HepG2 (cell line): ENCODE measurements at regions not wholly inside any gene's neighbourhood (a gene's known extent, or its start where the extent isn't known, plus 50 kb on each side); places are given as distances from the start of the nearest gene placed in this dataset.

Experiments used
- ATAC-seq: fragments of 200-7000 bp; cut with Tn5 transposase; 3 replicates; pipeline ENCODE4 v1.9.1; 2020; ENCODE audit warnings: mild to moderate bottlenecking, moderate library complexity
- BruUV-seq: library from RNA; stranded (reverse); fragments of 400-500 nt; replicated peaks from 2 replicates; lab custom pipeline; 2021; lab: Mats Ljungman, UMichigan
- CTCF ChIA-PET: fragments of 300-600 bp; formaldehyde crosslinking; extraction: SDS; loops from one replicate; lab custom pipeline; 2021; ENCODE audit warnings: low total read pairs, inconsistent platforms, low intra/inter-chr PET ratio; lab: Yijun Ruan, JAX
- POLR2A ChIA-PET: fragments of 350-600 bp; sonication (Branson Sonifier 250); formaldehyde crosslinking; loops from one replicate; lab custom pipeline; 2020; ENCODE audit warnings: antibody characterized with exemption, inconsistent platforms; lab: Yijun Ruan, JAX
- DNase-seq: peaks from one replicate; pipeline ENCODE4 v3.0.0-alpha.2; 2015; ENCODE audit warnings: low spot score
- FAIRE-seq: peaks from 3 replicates; lab custom pipeline; 2011; peaks lifted over from hg19 to GRCh38; lab: Jason Lieb, UNC
- H2AFZ ChIP-seq: one replicate; pipeline ENCODE4 v1.6.1; 2011; ENCODE audit warnings: low read length, inconsistent platforms
- H3K27ac ChIP-seq: fragments of 300-600 bp; 3 replicates; pipeline ENCODE4 v1.8.0; 2011; ENCODE audit warnings: mixed run types, mild to moderate bottlenecking, mixed read lengths, low read length, inconsistent platforms; ENCODE audit not compliant: insufficient read depth; ENCODE audit errors: extremely low read length
- H3K27me3 ChIP-seq, 2 experiments: fragments of 200-600 bp in 1 of 2; 2 replicates in 1 of 2; 3 replicates in 1 of 2; pipeline versions ENCODE4 v1.6.0 to v1.8.0; 2011; ENCODE audit warnings: low read length in 2 of 2, mild to moderate bottlenecking in 2 of 2, moderate library complexity in 2 of 2, inconsistent platforms in 1 of 2; ENCODE audit not compliant: insufficient read depth in 2 of 2, control insufficient read depth in 1 of 2
- H3K36me3 ChIP-seq, 2 experiments: fragments of 200-600 bp in 1 of 2; replicated peaks in 1 of 2; 2 replicates in 1 of 2; 3 replicates in 1 of 2; pipeline versions ENCODE4 v1.5.1 to v1.8.0; 2011; ENCODE audit warnings: low read length in 2 of 2, inconsistent platforms in 1 of 2; ENCODE audit not compliant: insufficient read depth in 2 of 2, control insufficient read depth in 1 of 2
- H3K4me1 ChIP-seq: 2 replicates; pipeline ENCODE4 v1.5.1; 2012; ENCODE audit warnings: low read length, inconsistent platforms; ENCODE audit not compliant: insufficient read depth
- H3K4me2 ChIP-seq: 2 replicates; pipeline ENCODE4 v1.6.0; 2011; ENCODE audit warnings: low read depth, low read length, inconsistent platforms
- H3K4me3 ChIP-seq, 3 experiments: fragments of 200-600 bp in 1 of 3; sonication (generic), shearing (Covaris generic) in 1 of 3; replicated peaks in 1 of 3; 2 replicates each; pipeline ENCODE4 v1.5.1; 2011 to 2016; ENCODE audit warnings: low read length in 3 of 3, inconsistent platforms in 2 of 3, low read depth in 2 of 3, mild to moderate bottlenecking in 2 of 3, control low read depth in 1 of 3, mixed read lengths in 1 of 3; ENCODE audit not compliant: insufficient read depth in 1 of 3
- H3K79me2 ChIP-seq: one replicate; pipeline ENCODE4 v1.6.1; 2011; ENCODE audit warnings: low read length, inconsistent platforms; ENCODE audit not compliant: insufficient read depth
- H3K9ac ChIP-seq: 2 replicates; pipeline ENCODE4 v1.6.0; 2011; ENCODE audit warnings: mild to moderate bottlenecking, low read depth, low read length, inconsistent platforms; ENCODE audit not compliant: insufficient read depth
- H3K9me3 ChIP-seq: 2 replicates; pipeline ENCODE4 v1.5.1; 2012; ENCODE audit warnings: mild to moderate bottlenecking, low read length
- H4K20me1 ChIP-seq: 2 replicates; pipeline ENCODE4 v1.6.0; 2011; ENCODE audit warnings: inconsistent platforms, mild to moderate bottlenecking, low read length, moderate library complexity; ENCODE audit not compliant: insufficient read depth
- ATF1 ChIP-seq: IDR thresholded peaks from 2 replicates; pipeline ENCODE4 v1.6.1; 2016; ENCODE audit warnings: mild to moderate bottlenecking, control low read depth
- DMTF1 ChIP-seq: sonication (generic); formaldehyde crosslinking; IDR thresholded peaks from 2 replicates; pipeline ENCODE4 v1.4.0; 2020; ENCODE audit warnings: mild to moderate bottlenecking, missing genetic modification reagents
- GATAD2A ChIP-seq: IDR thresholded peaks from 2 replicates; pipeline ENCODE4 v1.6.1; 2016
- IKZF1 ChIP-seq: fragments of 450-650 bp; IDR thresholded peaks from 2 replicates; pipeline ENCODE4 v1.7.1; 2016
- NBN ChIP-seq: fragments of 450-650 bp; conservative IDR thresholded peaks from 2 replicates; pipeline ENCODE4 v1.6.1; 2017
- NFE2 ChIP-seq: sonication (generic); formaldehyde crosslinking; IDR thresholded peaks from 2 replicates; pipeline ENCODE4 v1.4.0; 2020; ENCODE audit warnings: missing genetic modification reagents
- NR0B2 ChIP-seq: sonication (generic); formaldehyde crosslinking; IDR thresholded peaks from 2 replicates; pipeline ENCODE4 v1.4.0; 2020; ENCODE audit warnings: mild to moderate bottlenecking, missing genetic modification reagents
- PAXIP1 ChIP-seq: sonication (generic); formaldehyde crosslinking; conservative IDR thresholded peaks from 2 replicates; pipeline ENCODE4 v1.4.0; 2020; ENCODE audit warnings: mild to moderate bottlenecking, missing genetic modification reagents, moderate library complexity
- RFX1 ChIP-seq: fragments of 450-650 bp; IDR thresholded peaks from 2 replicates; pipeline ENCODE4 v1.6.1; 2017
- SMARCC2 ChIP-seq: fragments of 450-650 bp; IDR thresholded peaks from 2 replicates; pipeline ENCODE4 v1.6.1; 2017; ENCODE audit warnings: antibody characterized with exemption, mild to moderate bottlenecking
- TMF1 ChIP-seq: sonication (generic); formaldehyde crosslinking; IDR thresholded peaks from 2 replicates; pipeline ENCODE4 v1.8.1; 2022; ENCODE audit warnings: low read depth, missing genetic modification reagents
- ZNF333 ChIP-seq: sonication (generic); formaldehyde crosslinking; IDR thresholded peaks from 2 replicates; pipeline ENCODE4 v1.4.0; 2020; ENCODE audit warnings: mild to moderate bottlenecking, missing genetic modification reagents, borderline replicate concordance
- ZNF652 ChIP-seq: IDR thresholded peaks from 2 replicates; pipeline ENCODE4 v1.6.1; 2016; ENCODE audit warnings: low read depth, borderline replicate concordance
- ZNF768 ChIP-seq: sonication (generic); formaldehyde crosslinking; IDR thresholded peaks from 2 replicates; pipeline ENCODE4 v1.4.0; 2020; ENCODE audit warnings: missing genetic modification reagents
- ZSCAN25 ChIP-seq: sonication (generic); formaldehyde crosslinking; IDR thresholded peaks from 2 replicates; pipeline ENCODE4 v1.8.0; 2022; ENCODE audit warnings: mild to moderate bottlenecking, missing genetic modification reagents
- WGBS: methylation state at CpG from one replicate; pipeline ENCODE4 v1.1.6; 2017; ENCODE audit warnings: low lambda C conversion rate; 5-methylcytosine and 5-hydroxymethylcytosine counted together
- in situ Hi-C: cut with HindIII; loops from 2 replicates; pipeline ENCODE4 v1.10.0; 2017; ENCODE audit warnings: low pct_unique_long_range_greater_than_20kb; ENCODE audit not compliant: extremely low pct_ligation_motif_present
- intact Hi-C: fragments of 100-400 bp; cut with micrococcal nuclease; formaldehyde crosslinking; loops from one replicate; pipeline ENCODE4 v1.10.0; 2022; ENCODE audit not compliant: unreplicated experiment

GRCh38 chr10:3432081-3432825 is 259.7 kb upstream of the PITRM1 start:
- BruUV-seq: no TSS peak
- WGBS: 7% methylated on average over 2 of the region's 4 CpGs
- H3K4me3 ChIP-seq: no peak overlapping the region
- CTCF ChIA-PET: no interaction called here
- H3K27me3 ChIP-seq: no peaks in the 10 kb centered on the region; a peak in 1 of 5 replicates
- no peak for DNase-seq
- H3K4me1 ChIP-seq: no peaks in the 10 kb centered on the region
- no peaks in the 10 kb centered on the region for H3K36me3 ChIP-seq
- in situ Hi-C loops (no loop called here), intact Hi-C loops (no loop called here)
- H2AFZ ChIP-seq: no peak overlapping the region
- no peak overlapping the region for H3K9ac ChIP-seq
- no peak overlapping the region for H3K4me2 ChIP-seq
- ATAC-seq: no peak
- no peaks in the 10 kb centered on the region for H3K9me3 ChIP-seq
- H4K20me1 ChIP-seq: no peaks in the 10 kb centered on the region
- FAIRE-seq: no peak
- H3K27ac ChIP-seq: no peak overlapping the region
- no peaks in the 10 kb centered on the region for H3K79me2 ChIP-seq
- POLR2A ChIA-PET: no interaction called here
- TF ChIP-seq NR0B2 (CRISPR knock-in tag) (no peak), RFX1 (no peak), NBN (no peak), GATAD2A (no peak), IKZF1 (no peak), ZSCAN25 (no peak), SMARCC2 (no peak), ZNF333 (CRISPR knock-in tag) (no peak), PAXIP1 (CRISPR knock-in tag) (no peak), ZNF652 (CRISPR knock-in tag) (no peak), ZNF768 (CRISPR knock-in tag) (no peak), ATF1 (no peak), DMTF1 (CRISPR knock-in tag) (no peak), NFE2 (CRISPR knock-in tag) (no peak), TMF1 (CRISPR knock-in tag) (no peak)
